H1 (cell line): ENCODE measurements at regions not wholly inside any gene's neighbourhood (a gene's known extent, or its start where the extent isn't known, plus 50 kb on each side); places are given as distances from the start of the nearest gene placed in this dataset.

ENCODE experiments used
- CTCF ChIA-PET: fragments of 300-600 bp; sonication (Branson Sonifier 250); formaldehyde crosslinking; loops from one replicate; lab custom pipeline; 2021; ENCODE audit not compliant: partially characterized antibody; lab: Charles Lee
- POLR2A ChIA-PET: fragments of 300-600 bp; sonication (Branson Sonifier 250); formaldehyde crosslinking; loops from one replicate; lab custom pipeline; 2021; ENCODE audit warnings: inconsistent platforms; ENCODE audit not compliant: partially characterized antibody; lab: Charles Lee
- DNase-seq, 2 experiments: peaks; one replicate each; pipeline versions ENCODE4 v3.0.0 to v3.0.0-alpha.2; 2010 to 2022; ENCODE audit warnings: low spot score in 2 of 2, low read depth in 1 of 2, mixed read lengths in 1 of 2
- FAIRE-seq: peaks from 2 replicates; lab custom pipeline; 2011; peaks lifted over from hg19 to GRCh38; lab: Jason Lieb, UNC
- H2AFZ ChIP-seq: 2 replicates; pipeline ENCODE4 v1.8.1; 2012; ENCODE audit warnings: low read length, inconsistent platforms
- H2AK5ac ChIP-seq: 2 replicates; pipeline ENCODE4 v1.6.1; 2013; ENCODE audit warnings: low read depth, low read length
- H2BK120ac ChIP-seq: replicated peaks from 2 replicates; pipeline ENCODE3; 2013; ENCODE audit warnings: low read depth, low read length, inconsistent platforms
- H2BK12ac ChIP-seq: 2 replicates; pipeline ENCODE4 v1.6.1; 2013; ENCODE audit warnings: low read depth, low read length
- H2BK15ac ChIP-seq: 2 replicates; pipeline ENCODE4 v1.6.1; 2013; ENCODE audit warnings: low read length
- H2BK20ac ChIP-seq: 2 replicates; pipeline ENCODE4 v1.6.1; 2013; ENCODE audit warnings: low read length
- H2BK5ac ChIP-seq: 2 replicates; pipeline ENCODE4 v1.6.1; 2013; ENCODE audit warnings: low read depth, low read length
- H3K14ac ChIP-seq: 2 replicates; pipeline ENCODE4 v1.6.1; 2013; ENCODE audit warnings: inconsistent platforms; ENCODE audit not compliant: insufficient read length
- H3K18ac ChIP-seq: 2 replicates; pipeline ENCODE4 v1.6.1; 2013; ENCODE audit warnings: low read length; ENCODE audit errors: extremely low read depth
- H3K23ac ChIP-seq: 2 replicates; pipeline ENCODE4 v1.6.1; 2013; ENCODE audit warnings: inconsistent platforms; ENCODE audit not compliant: insufficient read length
- H3K23me2 ChIP-seq: 2 replicates; pipeline ENCODE4 v1.6.1; 2013; ENCODE audit warnings: low read depth, low read length
- H3K27ac ChIP-seq: 2 replicates; pipeline ENCODE4 v1.6.1; 2011; ENCODE audit warnings: low read depth, low read length, inconsistent platforms
- H3K27me3 ChIP-seq, 4 experiments: replicated peaks in 1 of 4; 1 replicate in 1 of 4; 2 replicates in 3 of 4; pipeline versions ENCODE4 v1.6.1 to v1.8.1; 2011 to 2013; ENCODE audit warnings: low read length in 3 of 4, mild to moderate bottlenecking in 3 of 4, inconsistent platforms in 2 of 4, mixed read lengths in 2 of 4, moderate library complexity in 1 of 4; ENCODE audit not compliant: control insufficient read depth in 3 of 4, insufficient read depth in 3 of 4; ENCODE audit errors: extremely low read depth in 1 of 4
- H3K36me3 ChIP-seq, 4 experiments: 2 replicates each; pipeline versions ENCODE4 v1.6.1 to v1.8.1; 2011 to 2013; ENCODE audit warnings: mild to moderate bottlenecking in 4 of 4, low read length in 3 of 4, moderate library complexity in 2 of 4, control low read depth in 1 of 4, inconsistent platforms in 1 of 4; ENCODE audit not compliant: insufficient read depth in 4 of 4, control insufficient read depth in 2 of 4
- H3K4ac ChIP-seq: replicated peaks from 2 replicates; pipeline ENCODE3; 2013; ENCODE audit warnings: low read length, low read depth, mixed read lengths, inconsistent platforms; ENCODE audit not compliant: insufficient read length
- H3K4me1 ChIP-seq, 4 experiments: replicated peaks in 1 of 4; 1 replicate in 1 of 4; 2 replicates in 3 of 4; pipeline versions ENCODE4 v1.6.1 to v1.8.1; 2011 to 2013; ENCODE audit warnings: low read length in 3 of 4, inconsistent platforms in 2 of 4, mixed read lengths in 1 of 4; ENCODE audit not compliant: insufficient read depth in 4 of 4, control insufficient read depth in 3 of 4
- H3K4me2 ChIP-seq, 2 experiments: 2 replicates each; pipeline versions ENCODE4 v1.6.1 to v1.8.1; 2011 to 2013; ENCODE audit warnings: low read depth in 2 of 2, low read length in 2 of 2, control low read depth in 1 of 2, inconsistent platforms in 1 of 2, mild to moderate bottlenecking in 1 of 2; ENCODE audit not compliant: insufficient read depth in 1 of 2
- H3K4me3 ChIP-seq, 4 experiments: fragments of 200-600, 300-600 bp in 1 of 4; sonication (generic), shearing (Covaris generic), sonication (Bioruptor Twin) in 1 of 4; 2 replicates each; pipeline versions ENCODE4 v1.5.1 to v1.8.1; 2011 to 2016; ENCODE audit warnings: low read length in 4 of 4, low read depth in 3 of 4, control low read depth in 2 of 4, inconsistent platforms in 2 of 4, mild to moderate bottlenecking in 2 of 4, mixed read lengths in 1 of 4, moderate library complexity in 1 of 4; ENCODE audit not compliant: insufficient read depth in 2 of 4; ENCODE audit errors: extremely low read depth in 1 of 4
- H3K56ac ChIP-seq: replicated peaks from 2 replicates; pipeline ENCODE3; 2013; ENCODE audit warnings: low read depth, mild to moderate bottlenecking, mixed read lengths, low read length, inconsistent platforms; ENCODE audit not compliant: insufficient read length
- H3K79me1 ChIP-seq: 2 replicates; pipeline ENCODE4 v1.6.1; 2013; ENCODE audit warnings: low read depth, low read length, control low read depth
- H3K79me2 ChIP-seq, 2 experiments: 2 replicates each; pipeline versions ENCODE4 v1.6.1 to v1.8.1; 2012 to 2013; ENCODE audit warnings: low read length in 2 of 2, mild to moderate bottlenecking in 2 of 2, inconsistent platforms in 1 of 2; ENCODE audit not compliant: insufficient read depth in 2 of 2, control insufficient read depth in 1 of 2
- H3K9ac ChIP-seq, 4 experiments: replicated peaks in 1 of 4; 1 replicate in 1 of 4; 2 replicates in 3 of 4; pipeline versions ENCODE4 v1.6.1 to v1.8.1; 2011 to 2013; ENCODE audit warnings: low read depth in 3 of 4, low read length in 3 of 4, control low read depth in 2 of 4, mild to moderate bottlenecking in 2 of 4, moderate library complexity in 2 of 4, inconsistent platforms in 1 of 4; ENCODE audit errors: extremely low read depth in 1 of 4
- H3K9me3 ChIP-seq, 2 experiments: 2 replicates each; pipeline versions ENCODE4 v1.6.1 to v1.8.1; 2012 to 2013; ENCODE audit warnings: mild to moderate bottlenecking in 2 of 2, moderate library complexity in 2 of 2, control low read depth in 1 of 2, inconsistent platforms in 1 of 2, low read depth in 1 of 2, low read length in 1 of 2, mixed read lengths in 1 of 2; ENCODE audit not compliant: insufficient read depth in 2 of 2
- H4K20me1 ChIP-seq, 2 experiments: replicated peaks in 1 of 2; 2 replicates each; pipeline versions ENCODE3 to v1.8.1; 2011 to 2013; ENCODE audit warnings: inconsistent platforms in 2 of 2, low read length in 2 of 2, mild to moderate bottlenecking in 1 of 2; ENCODE audit not compliant: insufficient read depth in 2 of 2, control insufficient read depth in 1 of 2
- H4K5ac ChIP-seq: 2 replicates; pipeline ENCODE4 v1.6.1; 2013; ENCODE audit warnings: low read length, low read depth, mixed read lengths, inconsistent platforms; ENCODE audit not compliant: insufficient read length
- H4K8ac ChIP-seq: 2 replicates; pipeline ENCODE4 v1.8.0; 2013; ENCODE audit warnings: mild to moderate bottlenecking, moderate library complexity, low read length, inconsistent platforms; ENCODE audit not compliant: insufficient read depth; ENCODE audit errors: extremely low read depth
- H4K91ac ChIP-seq: replicated peaks from 2 replicates; pipeline ENCODE3; 2013; ENCODE audit warnings: low read length, mixed read lengths, inconsistent platforms; ENCODE audit not compliant: insufficient read length
- GTF2F1 ChIP-seq: IDR thresholded peaks from 2 replicates; pipeline ENCODE4 v1.6.1; 2012; ENCODE audit warnings: low read depth, low read length, improper control_type of control experiment, borderline replicate concordance
- HDAC2 ChIP-seq, 2 experiments: fragments of 300-600 bp in 1 of 2; sonication (generic) in 1 of 2; IDR thresholded peaks; 2 replicates each; pipeline ENCODE4 v1.6.1; 2011 to 2012; ENCODE audit warnings: low read depth in 2 of 2, low read length in 2 of 2, mild to moderate bottlenecking in 2 of 2, moderate library complexity in 2 of 2, borderline replicate concordance in 1 of 2, inconsistent platforms in 1 of 2
- KDM4A ChIP-seq: IDR thresholded peaks from one replicate; pipeline ENCODE4 v1.7.1; 2012; ENCODE audit warnings: low read depth, mild to moderate bottlenecking, moderate library complexity, low read length, inconsistent platforms; ENCODE audit not compliant: severe bottlenecking
- POLR2AphosphoS5 ChIP-seq: IDR thresholded peaks from 2 replicates; pipeline ENCODE4 v1.6.1; 2011; ENCODE audit warnings: low read depth, low read length
- RAD21 ChIP-seq, 2 experiments: IDR thresholded peaks in 1 of 2; conservative IDR thresholded peaks in 1 of 2; 2 replicates each; pipeline ENCODE4 v1.6.1; 2011; ENCODE audit warnings: low read depth in 2 of 2, low read length in 2 of 2, improper control_type of control experiment in 1 of 2, inconsistent platforms in 1 of 2, mild to moderate bottlenecking in 1 of 2, moderate library complexity in 1 of 2
- SAP30 ChIP-seq: fragments of 300-600 bp; sonication (generic); IDR thresholded peaks from 2 replicates; pipeline ENCODE4 v1.7.1; 2012; ENCODE audit warnings: low read length, moderate library complexity, mild to moderate bottlenecking, inconsistent platforms; ENCODE audit not compliant: insufficient read depth, insufficient replicate concordance
- TAF1 ChIP-seq: IDR thresholded peaks from 2 replicates; pipeline ENCODE4 v1.6.1; 2011; ENCODE audit warnings: mild to moderate bottlenecking, low read depth, low read length
- WGBS, 2 experiments: shearing (Covaris generic) in 1 of 2; methylation state at CpG; one replicate each; pipeline versions ENCODE4 v1.1.6 to v1.1.7; 2013 to 2015; ENCODE audit warnings: low lambda C conversion rate in 2 of 2, mixed read lengths in 2 of 2, inconsistent platforms in 1 of 2, low coverage in 1 of 2, missing lambda C conversion rate in 1 of 2; ENCODE audit not compliant: insufficient replicate concordance in 2 of 2, insufficient coverage in 1 of 2, insufficient read length in 1 of 2; ENCODE audit errors: extremely low coverage in 1 of 2, missing lambda C conversion rate in 1 of 2; 5-methylcytosine and 5-hydroxymethylcytosine counted together
- TF ChIP-seq, protein P1 (sequence below): IDR thresholded peaks from 2 replicates; pipeline ENCODE4 v1.6.1; 2011; ENCODE audit warnings: low read length, improper control_type of control experiment

DNA sequence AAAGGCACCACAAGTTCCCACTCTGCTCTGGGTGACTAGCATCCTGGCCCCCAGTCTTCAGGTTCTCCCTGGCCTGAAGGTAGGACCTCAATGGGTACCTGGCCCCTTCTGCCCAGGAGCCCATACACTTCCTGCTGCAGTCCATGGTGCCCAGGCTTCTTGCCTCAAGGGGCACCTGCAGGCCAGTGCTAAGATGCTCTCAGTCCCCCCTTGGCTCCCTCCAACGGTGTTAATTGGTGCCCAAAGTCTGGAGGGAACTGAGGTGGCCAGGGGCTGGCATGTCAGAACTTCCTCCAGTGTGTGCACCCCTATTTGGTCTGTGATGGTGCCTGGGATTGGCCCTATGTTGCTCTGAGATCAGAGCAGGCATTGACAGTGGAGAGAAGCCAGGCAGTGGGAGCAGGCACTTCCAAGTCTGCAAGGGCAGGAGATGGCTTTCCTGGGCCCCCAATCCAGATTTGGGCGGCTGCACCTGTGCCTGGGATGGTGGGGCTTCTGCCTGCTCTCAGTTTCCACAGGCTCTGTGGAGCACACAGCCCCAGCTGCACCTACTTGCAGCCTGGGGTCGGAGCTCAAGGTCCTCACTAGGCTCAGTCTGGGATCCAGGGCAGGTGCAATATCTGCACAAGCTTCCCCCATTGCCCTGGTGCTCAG lies 301.6 kb downstream of the FAM47B start:
- CTCF ChIA-PET = no interaction called here
- Histone ChIP-seq H3K4ac (no peak overlapping the region), H3K36me3 (no peaks in the 10 kb centered on the region), H3K9ac (no peak overlapping the region), H2BK20ac (no peak overlapping the region), H4K91ac (no peak overlapping the region), H3K23ac (no peak overlapping the region), H4K20me1 (no peaks in the 10 kb centered on the region), H3K79me1 (no peaks in the 10 kb centered on the region), H2BK5ac (no peak overlapping the region), H3K56ac (no peak overlapping the region), H3K9me3 (no peaks in the 10 kb centered on the region), H2BK12ac (no peak overlapping the region), H4K8ac (no peak overlapping the region), H3K4me3 (no peak overlapping the region), H2AK5ac (no peak overlapping the region), H3K18ac (no peak overlapping the region), H3K14ac (no peak overlapping the region), H2AFZ (no peak overlapping the region), H2BK120ac (no peak overlapping the region), H2BK15ac (no peak overlapping the region), H3K79me2 (no peaks in the 10 kb centered on the region), H3K27ac (no peak overlapping the region), H3K27me3 (no peaks in the 10 kb centered on the region), H3K4me1 (no peaks in the 10 kb centered on the region), H3K4me2 (no peak overlapping the region), H4K5ac (no peak overlapping the region), H3K23me2 (no peaks in the 10 kb centered on the region)
- POLR2A ChIA-PET = no interaction called here
- TF ChIP-seq HDAC2 (IDR thresholded peaks at IDR 0.05; ENCODE audit: borderline replicate concordance in 1 of 2, low read depth in 2 of 2, low read length in 2 of 2) (no peak), POLR2AphosphoS5 (no peak), GTF2F1 (no peak), KDM4A (no peak), TAF1 (no peak), RAD21 (IDR thresholded peaks at IDR 0.05 in 1 of 2, conservative IDR thresholded peaks at IDR 0.05 in 1 of 2; ENCODE audit: low read depth in 2 of 2, low read length in 2 of 2) (no peak), SAP30 (no peak)
- TF ChIP-seq, protein P1, sequence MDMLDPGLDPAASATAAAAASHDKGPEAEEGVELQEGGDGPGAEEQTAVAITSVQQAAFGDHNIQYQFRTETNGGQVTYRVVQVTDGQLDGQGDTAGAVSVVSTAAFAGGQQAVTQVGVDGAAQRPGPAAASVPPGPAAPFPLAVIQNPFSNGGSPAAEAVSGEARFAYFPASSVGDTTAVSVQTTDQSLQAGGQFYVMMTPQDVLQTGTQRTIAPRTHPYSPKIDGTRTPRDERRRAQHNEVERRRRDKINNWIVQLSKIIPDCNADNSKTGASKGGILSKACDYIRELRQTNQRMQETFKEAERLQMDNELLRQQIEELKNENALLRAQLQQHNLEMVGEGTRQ = no peak
- DNase-seq = no peak
- FAIRE-seq = no peak
- 94% methylated on average over 2 of the region's 3 CpGs; no CpG with 5 or more reads in 1 of the 2 experiments for WGBS, 2 experiments
